Stimulated activated CD8-positive, alpha-beta memory T cell treated with anti-CD3 and anti-CD28 coated beads, Interleukin-15, amount 100 ng/mL, for 1 hour (primary cell): ENCODE measurements at regions not wholly inside any gene's neighbourhood (a gene's known extent, or its start where the extent isn't known, plus 50 kb on each side); places are given as distances from the start of the nearest gene placed in this dataset.

ENCODE experiments used
- DNase-seq: peaks from one replicate; pipeline ENCODE4 v3.0.0-alpha.2; 2020; ENCODE audit warnings: low read depth

- DNase-seq = no peak
Observed at GRCh38 chr6:165082636-165083035, 226.8 kb downstream of the C6orf118 start.

GRCh38 chr6:165081944-165082532, 227.4 kb downstream of the C6orf118 start:
- no peak for DNase-seq

- no peak for DNase-seq
Observed at GRCh38 chr6:165077876-165078275, 231.5 kb downstream of the C6orf118 start.

- no peak for DNase-seq
Observed at GRCh38 chr6:165071906-165072305, 237.5 kb downstream of the C6orf118 start.

- no peak for DNase-seq
Observed at GRCh38 chr6:165060720-165061119, 248.7 kb downstream of the C6orf118 start.

GRCh38 chr6:165059032-165059431, 250.4 kb downstream of the C6orf118 start:
- DNase-seq = no peak

GRCh38 chr6:165056292-165056691, 253.1 kb downstream of the C6orf118 start:
- DNase-seq = no peak

GRCh38 chr6:165055231-165055630, 254.2 kb downstream of the C6orf118 start:
- no peak for DNase-seq

- no peak for DNase-seq
Observed at GRCh38 chr6:165052561-165053480, 256.6 kb downstream of the C6orf118 start.

GRCh38 chr6:165049362-165049761, 260.0 kb downstream of the C6orf118 start:
- DNase-seq = no peak

- DNase-seq = no peak
Observed at GRCh38 chr6:165047952-165048351, 261.5 kb downstream of the C6orf118 start.

- no peak for DNase-seq
Observed at GRCh38 chr6:165045631-165046030, 263.8 kb downstream of the C6orf118 start.

GRCh38 chr6:165042912-165043311, 266.5 kb downstream of the C6orf118 start:
- DNase-seq = no peak

GRCh38 chr6:165040440-165040839, 269.0 kb downstream of the C6orf118 start:
- DNase-seq = no peak

GRCh38 chr6:165034271-165034741, 275.1 kb downstream of the C6orf118 start:
- no peak for DNase-seq

- no peak for DNase-seq
Observed at GRCh38 chr6:165031502-165031901, 277.9 kb downstream of the C6orf118 start.

GRCh38 chr6:165025040-165025439, 284.4 kb downstream of the C6orf118 start:
- no peak for DNase-seq

GRCh38 chr6:165019681-165020080, 289.7 kb downstream of the C6orf118 start:
- no peak for DNase-seq

GRCh38 chr6:165015676-165016075, 293.7 kb downstream of the C6orf118 start:
- DNase-seq = no peak

GRCh38 chr6:165013701-165014100, 295.7 kb downstream of the C6orf118 start:
- no peak for DNase-seq

- DNase-seq = no peak
Observed at GRCh38 chr6:165012183-165012582, 297.2 kb downstream of the C6orf118 start.

- DNase-seq = no peak
Observed at GRCh38 chr6:165010556-165011535, 298.6 kb downstream of the C6orf118 start.
